ENCODE measurements at regions not wholly inside any gene's neighbourhood (a gene's known extent, or its start where the extent isn't known, plus 50 kb on each side); places are given as distances from the start of the nearest gene placed in this dataset.

DNA sequence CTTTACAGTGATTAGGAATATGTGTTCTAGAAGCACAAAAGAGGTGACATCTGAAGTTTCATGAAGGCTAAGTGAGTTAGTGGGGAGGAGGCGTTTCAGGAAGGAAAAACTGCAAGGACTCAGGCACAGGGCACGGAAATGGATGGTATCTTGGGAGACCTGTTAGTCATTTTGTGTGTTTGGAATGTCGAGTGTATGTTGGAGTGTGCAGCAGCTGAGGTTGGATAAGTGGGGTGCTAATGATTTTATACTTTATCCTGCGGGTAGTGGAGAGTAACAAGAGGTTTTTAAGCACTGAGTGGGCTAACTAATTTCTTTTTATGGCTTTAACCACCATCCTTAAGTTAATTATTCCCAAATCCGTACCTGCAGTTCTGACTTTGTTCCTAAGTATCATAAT, 571.5 kb upstream of the FBXO33 start:
- H3K36me3 ChIP-seq (ENCODE audit: control insufficient read depth, insufficient read depth, low read length): no peaks in the 10 kb centered on the region
- Mint-ChIP-seq H3K27ac (no peak overlapping the region), H3K27me3 (ENCODE audit: insufficient read depth) (no peaks in the 10 kb centered on the region), H3K4me1 (no peaks in the 10 kb centered on the region), H3K9me3 (no peaks in the 10 kb centered on the region), H3K4me3 (no peak overlapping the region), H3K36me3 (ENCODE audit: low read depth) (no peaks in the 10 kb centered on the region)
- no peak overlapping the region for H3K9ac ChIP-seq (ENCODE audit: extremely low read depth, low read length, poor library complexity, severe bottlenecking)
- DNase-seq: no peak
- no peaks in the 10 kb centered on the region for H3K4me1 ChIP-seq (ENCODE audit: control insufficient read depth, insufficient read depth, low read length)
- TF ChIP-seq, protein P1, sequence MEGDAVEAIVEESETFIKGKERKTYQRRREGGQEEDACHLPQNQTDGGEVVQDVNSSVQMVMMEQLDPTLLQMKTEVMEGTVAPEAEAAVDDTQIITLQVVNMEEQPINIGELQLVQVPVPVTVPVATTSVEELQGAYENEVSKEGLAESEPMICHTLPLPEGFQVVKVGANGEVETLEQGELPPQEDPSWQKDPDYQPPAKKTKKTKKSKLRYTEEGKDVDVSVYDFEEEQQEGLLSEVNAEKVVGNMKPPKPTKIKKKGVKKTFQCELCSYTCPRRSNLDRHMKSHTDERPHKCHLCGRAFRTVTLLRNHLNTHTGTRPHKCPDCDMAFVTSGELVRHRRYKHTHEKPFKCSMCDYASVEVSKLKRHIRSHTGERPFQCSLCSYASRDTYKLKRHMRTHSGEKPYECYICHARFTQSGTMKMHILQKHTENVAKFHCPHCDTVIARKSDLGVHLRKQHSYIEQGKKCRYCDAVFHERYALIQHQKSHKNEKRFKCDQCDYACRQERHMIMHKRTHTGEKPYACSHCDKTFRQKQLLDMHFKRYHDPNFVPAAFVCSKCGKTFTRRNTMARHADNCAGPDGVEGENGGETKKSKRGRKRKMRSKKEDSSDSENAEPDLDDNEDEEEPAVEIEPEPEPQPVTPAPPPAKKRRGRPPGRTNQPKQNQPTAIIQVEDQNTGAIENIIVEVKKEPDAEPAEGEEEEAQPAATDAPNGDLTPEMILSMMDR (conservative IDR thresholded peaks at IDR 0.05): no peak
- WGBS, 2 experiments (ENCODE audit: insufficient coverage in 1 of 2, insufficient read length in 1 of 2): 82 to 91% methylated on average over 3 to 5 of the region's 5 CpGs
- no peak overlapping the region for H3K4me3 ChIP-seq (ENCODE audit: low read length)
- no peaks in the 10 kb centered on the region for H3K9me3 ChIP-seq (ENCODE audit: control insufficient read depth, low read length)
- no peaks in the 10 kb centered on the region for H3K27me3 ChIP-seq (ENCODE audit: control insufficient read depth, insufficient read depth, low read length, poor library complexity, severe bottlenecking)
- no peak overlapping the region for H3K27ac ChIP-seq (ENCODE audit: low read depth, low read length)

DNA sequence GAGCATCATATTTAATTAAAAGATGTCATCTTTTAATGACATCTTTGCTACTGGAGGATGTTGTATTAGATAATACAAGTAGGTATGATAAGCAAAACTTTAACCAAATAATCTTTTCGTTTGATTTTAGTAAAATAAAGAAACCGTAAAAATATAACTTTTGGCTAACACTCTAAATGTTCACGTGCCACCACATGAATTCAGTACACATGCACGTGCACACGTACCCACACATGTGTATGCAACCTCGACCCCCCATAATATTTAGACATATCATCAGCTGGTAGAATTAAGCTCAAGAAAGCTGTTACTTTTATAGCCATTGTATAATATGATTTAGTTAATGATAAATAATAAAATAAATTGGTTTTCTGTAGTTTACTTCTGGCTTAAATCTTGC, 566.6 kb upstream of the FBXO33 start:
- H3K4me1 Mint-ChIP-seq: peaks cover 3% of the 10 kb centered on the region
- H3K36me3 Mint-ChIP-seq (ENCODE audit: low read depth): no peaks in the 10 kb centered on the region
- H3K9me3 Mint-ChIP-seq: no peaks in the 10 kb centered on the region
- no peaks in the 10 kb centered on the region for H3K9me3 ChIP-seq (ENCODE audit: control insufficient read depth, low read length)
- 91 to 93% methylated on average over 3 to 6 of the region's 6 CpGs for WGBS, 2 experiments (ENCODE audit: insufficient coverage in 1 of 2, insufficient read length in 1 of 2)
- H3K27ac ChIP-seq (ENCODE audit: low read depth, low read length): no peak overlapping the region
- DNase-seq: no peak
- no peak overlapping the region for H3K4me3 ChIP-seq (ENCODE audit: low read length)
- H3K4me1 ChIP-seq (ENCODE audit: control insufficient read depth, insufficient read depth, low read length): no peaks in the 10 kb centered on the region
- H3K4me3 Mint-ChIP-seq: no peak overlapping the region
- H3K27ac Mint-ChIP-seq: no peak overlapping the region
- no peaks in the 10 kb centered on the region for H3K27me3 ChIP-seq (ENCODE audit: control insufficient read depth, insufficient read depth, low read length, poor library complexity, severe bottlenecking)
- no peaks in the 10 kb centered on the region for H3K36me3 ChIP-seq (ENCODE audit: control insufficient read depth, insufficient read depth, low read length)
- no peaks in the 10 kb centered on the region for H3K27me3 Mint-ChIP-seq (ENCODE audit: insufficient read depth)
- TF ChIP-seq, protein P1 (conservative IDR thresholded peaks at IDR 0.05): no peak
- H3K9ac ChIP-seq (ENCODE audit: extremely low read depth, low read length, poor library complexity, severe bottlenecking): no peak overlapping the region

DNA sequence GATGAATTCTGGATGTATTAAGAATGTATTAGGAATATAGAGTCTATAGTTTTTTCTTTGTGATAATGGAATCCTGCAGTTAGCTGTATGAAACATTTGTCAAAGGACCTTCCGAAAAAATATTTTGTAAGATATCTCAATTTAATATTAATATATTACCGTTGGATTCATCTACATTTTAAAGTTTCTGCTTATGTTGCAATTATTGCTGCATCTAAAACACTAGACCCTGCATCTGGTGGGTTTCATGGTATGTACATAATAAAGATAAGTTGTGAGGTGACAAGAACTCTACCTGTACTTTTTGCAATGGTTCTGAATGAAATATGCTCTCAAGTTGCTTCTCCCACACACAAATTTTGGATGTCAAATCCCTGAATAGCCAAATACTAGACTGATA, 565.9 kb upstream of the FBXO33 start:
- 83% methylated on average over 1 of the region's 2 CpGs; no CpG with 5 or more reads in 1 of the 2 experiments for WGBS, 2 experiments (ENCODE audit: insufficient coverage in 1 of 2, insufficient read length in 1 of 2)
- no peak overlapping the region for H3K27ac Mint-ChIP-seq

More for the DNA sequence above, 565.9 kb upstream of the FBXO33 start:
- Histone ChIP-seq H3K4me1 (ENCODE audit: control insufficient read depth, insufficient read depth, low read length) (no peaks in the 10 kb centered on the region), H3K36me3 (ENCODE audit: control insufficient read depth, insufficient read depth, low read length) (no peaks in the 10 kb centered on the region), H3K27me3 (ENCODE audit: control insufficient read depth, insufficient read depth, low read length, poor library complexity, severe bottlenecking) (no peaks in the 10 kb centered on the region), H3K9ac (ENCODE audit: extremely low read depth, low read length, poor library complexity, severe bottlenecking) (no peak overlapping the region), H3K4me3 (ENCODE audit: low read length) (no peak overlapping the region), H3K9me3 (ENCODE audit: control insufficient read depth, low read length) (no peaks in the 10 kb centered on the region), H3K27ac (ENCODE audit: low read depth, low read length) (no peak overlapping the region)
- Mint-ChIP-seq H3K36me3 (ENCODE audit: low read depth) (no peaks in the 10 kb centered on the region), H3K27me3 (ENCODE audit: insufficient read depth) (no peaks in the 10 kb centered on the region), H3K4me3 (no peak overlapping the region), H3K4me1 (peaks cover 3% of the 10 kb centered on the region), H3K9me3 (no peaks in the 10 kb centered on the region)
- TF ChIP-seq, protein P1 (conservative IDR thresholded peaks at IDR 0.05): no peak
- no peak for DNase-seq
